Fibroblast of skin of right biceps (primary cell): ENCODE measurements at regions not wholly inside any gene's neighbourhood (a gene's known extent, or its start where the extent isn't known, plus 50 kb on each side); places are given as distances from the start of the nearest gene placed in this dataset.

Experiments
- DNase-seq: peaks from one replicate; pipeline ENCODE4 v3.0.0-alpha.2; 2013

DNA sequence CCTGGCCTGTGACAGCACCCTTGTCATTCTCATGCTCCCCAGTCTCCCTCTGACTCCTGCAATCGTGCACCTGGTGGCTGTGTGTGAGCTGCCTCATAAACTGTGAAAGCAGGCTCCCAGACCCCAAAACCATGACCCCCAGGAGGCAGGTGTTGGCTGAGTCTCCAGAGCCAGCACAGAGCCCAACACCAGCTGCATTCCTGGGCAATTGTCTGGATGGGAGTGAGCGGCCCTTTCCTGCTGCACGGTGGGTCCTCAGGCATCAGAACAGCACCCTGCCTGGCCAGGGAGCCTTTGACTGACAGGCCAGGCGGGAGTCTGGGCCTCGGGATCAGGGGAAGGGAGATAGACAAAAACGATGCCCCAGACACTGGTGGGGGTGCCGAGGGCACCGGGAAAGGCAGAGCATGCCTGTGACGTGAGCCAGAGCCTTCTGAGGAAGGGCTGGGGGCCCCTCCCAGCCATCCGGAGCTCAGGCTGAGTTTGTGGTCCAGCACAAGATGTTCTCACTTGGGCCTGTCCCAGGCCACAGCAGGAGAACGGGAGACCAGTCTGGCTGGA lies 135.1 kb upstream of the GPC1 start:
- no peak for DNase-seq

- DNase-seq: no peak
Observed at GRCh38 chr2:240300840-240301239, 134.6 kb upstream of the GPC1 start.

GRCh38 chr2:240301256-240301795 lies 134.1 kb upstream of the GPC1 start:
- no peak for DNase-seq

GRCh38 chr2:240302041-240302440 lies 133.4 kb upstream of the GPC1 start:
- DNase-seq: no peak

- DNase-seq: no peak
Observed at GRCh38 chr2:240302933-240303595, 132.4 kb upstream of the GPC1 start.

- DNase-seq: no peak
Observed at GRCh38 chr2:240303896-240304745, 131.3 kb upstream of the GPC1 start.

GRCh38 chr2:240304746-240305161 lies 130.7 kb upstream of the GPC1 start:
- no peak for DNase-seq

GRCh38 chr2:240305369-240305962 lies 130.0 kb upstream of the GPC1 start:
- no peak for DNase-seq

DNA sequence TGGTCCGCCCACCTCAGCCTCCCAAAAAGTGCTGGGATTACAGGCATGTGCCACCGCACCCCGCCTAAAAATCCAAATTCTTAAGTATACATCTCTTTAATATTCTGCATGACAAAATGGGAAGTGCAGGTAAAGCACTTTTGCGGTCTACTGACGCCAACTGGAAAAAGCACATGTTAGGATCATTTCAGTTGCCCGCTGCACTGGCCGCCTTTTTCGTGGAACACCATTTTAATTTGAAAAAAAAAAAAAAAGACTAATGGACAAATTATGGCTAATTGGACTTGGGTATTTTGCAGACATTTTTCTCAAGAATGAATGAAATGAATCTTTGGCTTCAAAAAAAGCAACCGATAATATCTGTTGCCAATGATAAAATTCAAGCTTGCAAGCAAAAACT lies 129.3 kb upstream of the GPC1 start:
- DNase-seq: no peak

GRCh38 chr2:240308111-240308651 lies 127.3 kb upstream of the GPC1 start:
- no peak for DNase-seq

GRCh38 chr2:240309214-240309613 lies 126.2 kb upstream of the GPC1 start:
- no peak for DNase-seq

- no peak for DNase-seq
Observed at GRCh38 chr2:240310201-240310600, 125.3 kb upstream of the GPC1 start.

DNA sequence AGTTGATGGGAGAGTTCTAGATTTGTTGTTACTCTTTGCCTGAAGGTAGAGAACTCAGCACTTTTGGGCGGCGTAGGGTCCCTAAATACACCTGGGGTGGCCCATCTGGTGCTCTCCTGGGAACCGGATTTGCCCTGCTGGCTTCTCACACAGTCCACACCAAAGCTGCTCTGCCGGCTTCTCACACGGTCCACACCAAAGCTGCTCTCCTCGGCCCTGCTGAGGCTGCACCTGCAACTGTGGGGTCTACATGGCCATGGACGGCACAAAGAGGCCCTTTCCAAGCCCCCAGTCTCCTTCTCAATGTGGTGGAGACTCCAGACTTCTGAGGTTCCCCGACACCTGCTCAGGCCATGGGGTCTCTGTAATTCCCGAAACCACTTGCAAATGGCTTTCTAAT lies 124.8 kb upstream of the GPC1 start:
- DNase-seq: no peak

DNA sequence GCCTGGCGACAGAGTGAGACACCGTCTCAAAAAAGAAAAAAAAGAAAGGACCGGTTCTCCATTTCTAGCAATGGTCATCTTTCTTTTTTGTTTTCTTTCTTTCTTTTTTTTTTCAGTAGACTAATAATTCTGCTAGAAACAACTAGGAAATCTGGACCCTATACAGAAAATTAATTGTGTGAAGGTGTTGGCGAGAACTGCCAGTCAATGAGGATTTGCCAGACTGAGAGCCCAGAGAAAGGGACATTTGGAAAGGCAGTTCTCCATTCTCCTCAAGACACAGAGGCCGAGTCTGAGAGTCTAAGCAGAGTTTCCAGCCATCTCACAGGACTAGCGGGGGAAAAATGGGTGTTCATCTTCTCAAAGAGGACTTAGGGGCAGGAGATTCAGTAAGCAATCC lies 123.6 kb upstream of the GPC1 start:
- DNase-seq: no peak

DNA sequence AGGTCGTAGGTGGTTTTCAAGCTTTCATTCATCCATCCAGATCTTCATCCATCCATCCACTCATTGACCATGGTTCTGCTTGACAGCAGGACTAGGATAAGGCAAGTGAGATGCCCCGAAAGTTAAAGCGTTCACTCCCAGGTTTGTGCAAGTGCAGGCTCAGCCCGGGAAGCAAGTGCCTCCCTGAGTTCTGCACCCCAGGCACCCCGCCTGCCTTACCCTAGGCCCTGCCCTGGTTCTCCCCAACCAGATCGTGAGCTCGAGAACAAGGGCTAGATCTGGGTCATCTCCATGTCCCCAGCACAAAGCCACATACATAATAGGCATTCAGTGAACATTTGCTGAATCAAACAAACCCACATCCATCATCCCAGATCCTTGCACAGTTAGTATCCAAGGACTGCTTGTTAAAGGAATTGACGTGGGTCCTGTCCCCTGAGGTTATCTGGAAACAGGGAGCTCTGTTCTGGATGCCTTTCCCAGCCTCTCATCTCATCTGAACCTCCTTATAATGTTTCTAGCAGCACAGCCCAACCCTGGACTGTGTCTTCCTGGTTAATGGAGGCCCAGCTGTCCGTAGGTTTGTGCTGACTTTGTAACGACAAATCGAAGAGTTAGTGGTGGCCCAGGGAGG lies 116.1 kb upstream of the GPC1 start:
- DNase-seq: peak; percentile 2

DNA sequence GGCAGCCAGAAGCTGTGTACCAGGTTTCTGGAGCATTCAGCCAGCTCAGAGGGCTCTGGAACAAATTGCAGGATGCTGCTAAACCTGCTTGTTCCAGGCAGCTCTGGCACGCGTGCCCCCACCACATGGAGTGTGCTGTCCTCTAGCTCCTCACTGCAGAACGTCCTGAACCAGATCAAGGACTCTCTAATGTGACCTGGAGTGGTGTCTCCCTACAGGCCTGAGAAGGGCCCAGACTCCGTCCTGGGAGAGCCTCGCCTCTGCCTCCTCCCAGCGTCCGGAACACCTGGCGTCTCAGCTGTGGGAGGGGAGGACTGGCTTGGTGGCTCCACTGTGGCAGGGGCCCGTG lies 115.6 kb upstream of the GPC1 start:
- no peak for DNase-seq

GRCh38 chr2:240320204-240320993 lies 115.1 kb upstream of the GPC1 start:
- peak; percentile 34 for DNase-seq

GRCh38 chr2:240322231-240322955 lies 113.1 kb upstream of the GPC1 start:
- no peak for DNase-seq

- no peak for DNase-seq
Observed at GRCh38 chr2:240322991-240323390, 112.5 kb upstream of the GPC1 start.

DNA sequence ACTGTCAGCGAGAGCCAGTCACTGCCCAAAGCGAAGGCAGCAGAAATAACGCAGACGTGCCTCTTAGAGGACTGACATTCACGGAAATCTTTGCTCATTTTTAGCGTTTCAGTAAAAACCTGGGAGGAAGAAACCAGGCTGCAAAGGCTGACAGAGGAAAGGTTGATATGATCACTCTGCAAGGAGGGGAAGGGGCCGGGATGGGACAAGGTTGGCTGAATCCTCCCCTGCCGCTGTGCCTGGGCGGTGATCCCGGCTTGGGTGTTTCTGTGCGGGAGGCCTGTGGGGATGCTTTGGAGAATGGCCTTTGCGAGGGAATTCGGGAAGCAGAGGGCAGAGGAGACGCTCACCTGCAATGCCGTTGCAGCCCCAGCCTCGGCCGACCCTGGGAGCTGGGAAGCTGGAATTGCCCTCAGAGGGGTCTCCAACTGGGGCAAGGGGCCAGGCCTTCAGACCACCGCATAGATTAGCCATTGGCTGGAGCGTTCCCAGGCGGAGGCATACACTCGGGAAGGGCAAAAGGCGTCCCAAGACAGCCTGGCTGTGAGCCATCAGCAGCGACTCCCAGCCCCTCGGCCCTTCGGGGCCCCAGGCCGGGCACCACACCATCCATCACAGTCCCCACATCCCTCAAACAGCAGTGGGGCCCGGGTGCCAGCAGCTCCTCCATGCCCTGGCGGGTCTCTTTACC lies 111.7 kb upstream of the GPC1 start:
- DNase-seq: no peak
